NB4 (cell line): ENCODE measurements at regions not wholly inside any gene's neighbourhood (a gene's known extent, or its start where the extent isn't known, plus 50 kb on each side); places are given as distances from the start of the nearest gene placed in this dataset.

ENCODE experiments used
- CTCF ChIP-seq: IDR thresholded peaks from one replicate; pipeline ENCODE4 v1.5.1; 2012; ENCODE audit warnings: low read depth, low read length
- MYC ChIP-seq: IDR thresholded peaks from 2 replicates; pipeline ENCODE4 v1.6.1; 2011; ENCODE audit warnings: low read depth, low read length
- POLR2A ChIP-seq: IDR thresholded peaks from 2 replicates; pipeline ENCODE4 v1.6.1; 2011; ENCODE audit warnings: mild to moderate bottlenecking; ENCODE audit not compliant: insufficient read length; ENCODE audit errors: extremely low read depth

DNA sequence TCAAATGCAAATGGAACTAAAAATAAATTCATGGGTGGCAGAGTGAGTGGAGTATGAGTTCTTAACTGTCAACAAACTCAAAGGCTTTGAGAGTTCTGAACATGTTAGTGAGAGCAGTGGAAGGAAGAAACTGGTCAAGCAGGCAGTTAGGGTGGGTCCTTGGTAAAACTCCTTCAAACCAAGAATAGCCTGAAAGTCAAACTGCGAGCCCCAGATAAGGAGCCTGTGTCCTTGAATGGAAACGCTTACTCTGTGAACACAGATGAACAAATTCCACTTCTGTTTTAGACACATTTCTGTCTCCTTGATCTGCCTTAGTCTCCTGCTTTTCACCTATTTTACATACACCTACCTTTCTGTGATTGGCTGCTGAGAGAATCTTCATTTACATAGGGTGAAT lies 129.4 kb upstream of the PCDH18 start:
- TF ChIP-seq CTCF (no peak), POLR2A (no peak), MYC (no peak)
